Parathyroid adenoma (tissue), 2 donors: ENCODE measurements at regions not wholly inside any gene's neighbourhood (a gene's known extent, or its start where the extent isn't known, plus 50 kb on each side); places are given as distances from the start of the nearest gene placed in this dataset.

ENCODE experiments used
- H2AFZ ChIP-seq: fragments of 300-600 bp; sonication (generic); one replicate; pipeline ENCODE4 v1.7.0; 2017; ENCODE audit warnings: antibody characterized with exemption, mild to moderate bottlenecking
- H3K27ac ChIP-seq: fragments of 300-600 bp; sonication (generic); one replicate; pipeline ENCODE4 v1.7.0; 2017
- H3K27me3 ChIP-seq: fragments of 300-600 bp; sonication (generic); one replicate; pipeline ENCODE4 v1.7.0; 2017; ENCODE audit warnings: low read length; ENCODE audit not compliant: control insufficient read depth, insufficient read depth
- H3K36me3 ChIP-seq: fragments of 300-600 bp; sonication (generic); one replicate; pipeline ENCODE4 v1.7.0; 2017; ENCODE audit warnings: low read length; ENCODE audit not compliant: control insufficient read depth, insufficient read depth
- H3K4me1 ChIP-seq: fragments of 300-600 bp; sonication (generic); one replicate; pipeline ENCODE4 v1.7.0; 2017; ENCODE audit warnings: control low read depth
- H3K4me2 ChIP-seq: fragments of 300-600 bp; sonication (generic); one replicate; pipeline ENCODE4 v1.7.0; 2017; ENCODE audit warnings: low read length
- H3K4me3 ChIP-seq: fragments of 300-600 bp; sonication (generic); one replicate; pipeline ENCODE4 v1.7.0; 2017; ENCODE audit warnings: low read depth, low read length
- H3K79me2 ChIP-seq: fragments of 300-600 bp; sonication (generic); one replicate; pipeline ENCODE4 v1.7.0; 2017; ENCODE audit warnings: control low read depth
- H3K9ac ChIP-seq: fragments of 300-600 bp; sonication (generic); one replicate; pipeline ENCODE4 v1.7.0; 2017; ENCODE audit warnings: mild to moderate bottlenecking
- H3K9me3 ChIP-seq: fragments of 300-600 bp; sonication (generic); one replicate; pipeline ENCODE4 v1.7.0; 2017; ENCODE audit warnings: low read length; ENCODE audit not compliant: control insufficient read depth
- TF ChIP-seq, protein P1 (sequence below): fragments of 300-600 bp; sonication (generic); IDR thresholded peaks from one replicate; pipeline ENCODE4 v1.7.0; 2017; ENCODE audit warnings: antibody characterized with exemption, mild to moderate bottlenecking
- donor health status: primary hyperparathyroidism.

DNA sequence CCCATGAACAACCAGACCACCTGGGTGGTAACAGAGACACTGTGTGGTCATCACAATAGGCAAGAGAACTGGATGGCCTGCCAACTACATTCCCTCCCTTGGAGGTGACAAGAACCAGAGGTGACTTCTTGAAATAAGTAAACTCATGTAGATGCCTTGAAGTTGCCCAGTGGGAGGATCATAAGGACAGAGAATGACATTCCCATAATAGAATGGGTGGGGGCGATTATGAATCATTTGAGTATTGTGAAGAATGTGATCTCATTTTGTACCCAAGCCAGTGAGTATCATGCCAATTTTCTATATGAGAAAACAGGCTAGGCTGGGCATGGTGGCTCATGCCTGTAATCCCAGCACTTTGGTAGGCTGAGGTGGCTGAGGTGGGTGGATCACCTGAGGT is 211.4 kb upstream of the GYPC start:
- Histone ChIP-seq H3K4me1 (no peaks in the 10 kb centered on the region), H3K36me3 (no peaks in the 10 kb centered on the region), H3K4me2 (no peak overlapping the region), H3K79me2 (no peaks in the 10 kb centered on the region), H3K9me3 (no peaks in the 10 kb centered on the region), H3K9ac (no peak overlapping the region), H3K27me3 (no peaks in the 10 kb centered on the region), H3K27ac (no peak overlapping the region), H3K4me3 (no peak overlapping the region), H2AFZ (no peak overlapping the region)
- TF ChIP-seq, protein P1, sequence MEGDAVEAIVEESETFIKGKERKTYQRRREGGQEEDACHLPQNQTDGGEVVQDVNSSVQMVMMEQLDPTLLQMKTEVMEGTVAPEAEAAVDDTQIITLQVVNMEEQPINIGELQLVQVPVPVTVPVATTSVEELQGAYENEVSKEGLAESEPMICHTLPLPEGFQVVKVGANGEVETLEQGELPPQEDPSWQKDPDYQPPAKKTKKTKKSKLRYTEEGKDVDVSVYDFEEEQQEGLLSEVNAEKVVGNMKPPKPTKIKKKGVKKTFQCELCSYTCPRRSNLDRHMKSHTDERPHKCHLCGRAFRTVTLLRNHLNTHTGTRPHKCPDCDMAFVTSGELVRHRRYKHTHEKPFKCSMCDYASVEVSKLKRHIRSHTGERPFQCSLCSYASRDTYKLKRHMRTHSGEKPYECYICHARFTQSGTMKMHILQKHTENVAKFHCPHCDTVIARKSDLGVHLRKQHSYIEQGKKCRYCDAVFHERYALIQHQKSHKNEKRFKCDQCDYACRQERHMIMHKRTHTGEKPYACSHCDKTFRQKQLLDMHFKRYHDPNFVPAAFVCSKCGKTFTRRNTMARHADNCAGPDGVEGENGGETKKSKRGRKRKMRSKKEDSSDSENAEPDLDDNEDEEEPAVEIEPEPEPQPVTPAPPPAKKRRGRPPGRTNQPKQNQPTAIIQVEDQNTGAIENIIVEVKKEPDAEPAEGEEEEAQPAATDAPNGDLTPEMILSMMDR, result no peak

DNA sequence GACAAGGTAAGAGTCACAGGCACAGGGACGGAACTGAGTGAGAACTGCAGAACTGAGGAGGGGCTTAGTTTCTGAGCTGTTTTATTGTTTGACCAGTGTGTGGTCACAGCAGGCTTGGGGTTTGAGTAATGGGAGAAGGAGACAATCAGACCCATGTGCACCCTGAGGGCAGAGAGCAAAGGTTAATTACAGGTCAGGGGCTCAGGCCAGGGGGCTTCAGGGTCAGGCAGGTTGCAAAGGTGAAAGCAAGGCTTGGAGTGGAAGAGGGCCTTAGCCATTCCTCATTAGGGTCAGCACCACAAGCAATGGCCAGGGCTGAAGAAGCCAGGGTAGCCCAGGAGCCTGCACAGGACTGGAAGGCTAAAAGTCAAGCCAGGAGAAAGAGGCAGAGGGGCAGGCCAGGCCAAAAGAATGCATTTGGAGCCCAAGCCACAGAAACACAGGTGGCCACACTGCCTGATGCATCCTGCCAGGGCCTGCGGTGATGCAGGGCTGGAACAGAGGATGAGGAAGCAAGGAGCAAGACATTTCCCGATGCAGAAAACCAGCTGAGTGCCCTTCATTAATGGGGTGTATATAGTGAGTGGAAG is 209.8 kb upstream of the GYPC start:
- Histone ChIP-seq H3K36me3 (no peaks in the 10 kb centered on the region), H3K4me3 (no peak overlapping the region), H2AFZ (no peak overlapping the region), H3K27ac (no peak overlapping the region), H3K9ac (no peak overlapping the region), H3K4me1 (no peaks in the 10 kb centered on the region), H3K4me2 (no peak overlapping the region), H3K9me3 (no peaks in the 10 kb centered on the region), H3K79me2 (no peaks in the 10 kb centered on the region), H3K27me3 (no peaks in the 10 kb centered on the region)
- TF ChIP-seq, protein P1, result no peak

DNA sequence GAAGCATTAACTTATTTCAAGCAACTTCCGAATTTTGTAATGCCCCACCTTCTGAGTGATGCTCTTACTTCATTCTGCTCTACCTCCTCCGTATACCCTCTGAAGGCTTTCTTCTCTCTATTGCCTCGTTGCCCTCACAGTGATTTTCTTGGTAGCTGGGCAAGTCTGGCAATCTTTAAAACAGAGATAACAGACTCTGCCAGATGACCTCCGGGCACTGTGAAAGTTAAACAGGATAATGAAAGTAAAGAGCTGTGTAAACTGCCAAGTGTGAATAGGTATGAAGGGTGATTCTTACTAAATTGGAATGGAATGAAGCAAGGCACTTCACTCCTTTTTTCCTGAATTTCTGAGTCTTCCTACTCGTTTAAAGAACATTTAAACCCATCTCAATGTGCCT is 207.3 kb upstream of the GYPC start:
- no peaks in the 10 kb centered on the region for H3K9me3 ChIP-seq
- no peaks in the 10 kb centered on the region for H3K27me3 ChIP-seq
- no peak overlapping the region for H3K9ac ChIP-seq
- no peak overlapping the region for H3K4me2 ChIP-seq
- H2AFZ ChIP-seq, result no peak overlapping the region
- TF ChIP-seq, protein P1, result no peak
- no peaks in the 10 kb centered on the region for H3K36me3 ChIP-seq
- H3K4me1 ChIP-seq, result no peaks in the 10 kb centered on the region
- no peak overlapping the region for H3K4me3 ChIP-seq
- H3K79me2 ChIP-seq, result no peaks in the 10 kb centered on the region
- H3K27ac ChIP-seq, result no peak overlapping the region

DNA sequence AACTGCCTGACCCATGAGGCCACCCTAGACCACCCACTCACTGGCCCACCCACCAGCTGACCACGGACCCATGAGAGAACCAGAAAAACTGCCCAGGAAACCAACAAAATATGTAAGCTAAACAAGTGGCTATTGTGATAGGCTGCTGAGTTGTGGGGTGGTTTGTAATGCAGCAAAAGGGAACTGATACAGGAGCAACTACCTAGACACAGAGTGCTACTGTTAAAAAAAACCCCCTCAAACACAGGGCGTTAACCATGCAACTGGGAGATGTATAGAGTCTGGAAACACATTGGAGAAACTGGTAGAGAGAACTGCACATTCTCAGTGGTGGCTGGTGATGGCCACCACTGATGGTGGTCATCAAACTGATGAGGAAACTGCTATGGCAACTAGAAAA is 206.3 kb upstream of the GYPC start:
- Histone ChIP-seq H3K79me2 (no peaks in the 10 kb centered on the region), H3K36me3 (no peaks in the 10 kb centered on the region), H3K9me3 (no peaks in the 10 kb centered on the region), H3K4me2 (no peak overlapping the region), H2AFZ (no peak overlapping the region), H3K27me3 (no peaks in the 10 kb centered on the region), H3K4me3 (no peak overlapping the region), H3K9ac (no peak overlapping the region), H3K4me1 (no peaks in the 10 kb centered on the region), H3K27ac (no peak overlapping the region)
- TF ChIP-seq, protein P1, result no peak
